HG03354 (cell line): ENCODE measurements at regions not wholly inside any gene's neighbourhood (a gene's known extent, or its start where the extent isn't known, plus 50 kb on each side); places are given as distances from the start of the nearest gene placed in this dataset.

Experiments
- ATAC-seq: cut with Tn5 transposase; IDR thresholded peaks from one replicate; pipeline ENCODE4 v1.9.1; 2021; ENCODE audit warnings: mild to moderate bottlenecking; ENCODE audit not compliant: unreplicated experiment, poor library complexity, severe bottlenecking

GRCh38 chr6:15038013-15038791 lies 207.7 kb upstream of the JARID2 start:
- no peak for ATAC-seq

GRCh38 chr6:15039136-15039535 lies 206.7 kb upstream of the JARID2 start:
- no peak for ATAC-seq

- ATAC-seq = no peak
Measured at GRCh38 chr6:15042938-15043337, 202.9 kb upstream of the JARID2 start.

GRCh38 chr6:15044146-15044882 lies 201.6 kb upstream of the JARID2 start:
- no peak for ATAC-seq

GRCh38 chr6:15044948-15045347 lies 200.9 kb upstream of the JARID2 start:
- no peak for ATAC-seq

GRCh38 chr6:15046751-15047150 lies 199.1 kb upstream of the JARID2 start:
- no peak for ATAC-seq

- ATAC-seq = no peak
Measured at GRCh38 chr6:15048367-15048766, 197.5 kb upstream of the JARID2 start.

- ATAC-seq = no peak
Measured at GRCh38 chr6:15058200-15059061, 187.4 kb upstream of the JARID2 start.

GRCh38 chr6:15061180-15061641 lies 184.7 kb upstream of the JARID2 start:
- ATAC-seq = no peak

- no peak for ATAC-seq
Measured at GRCh38 chr6:15061908-15062515, 183.9 kb upstream of the JARID2 start.

GRCh38 chr6:15062516-15063252 lies 183.2 kb upstream of the JARID2 start:
- ATAC-seq = no peak

GRCh38 chr6:15063253-15063853 lies 182.5 kb upstream of the JARID2 start:
- no peak for ATAC-seq

- ATAC-seq = no peak
Measured at GRCh38 chr6:15065261-15065989, 180.4 kb upstream of the JARID2 start.

GRCh38 chr6:15066089-15066758 lies 179.6 kb upstream of the JARID2 start:
- no peak for ATAC-seq

- ATAC-seq = no peak
Measured at GRCh38 chr6:15073344-15073789, 172.5 kb upstream of the JARID2 start.

- ATAC-seq = no peak
Measured at GRCh38 chr6:15073883-15074465, 171.9 kb upstream of the JARID2 start.

- ATAC-seq = no peak
Measured at GRCh38 chr6:15074806-15075205, 171.1 kb upstream of the JARID2 start.
